ENCODE measurements at regions not wholly inside any gene's neighbourhood (a gene's known extent, or its start where the extent isn't known, plus 50 kb on each side); places are given as distances from the start of the nearest gene placed in this dataset.

DNA sequence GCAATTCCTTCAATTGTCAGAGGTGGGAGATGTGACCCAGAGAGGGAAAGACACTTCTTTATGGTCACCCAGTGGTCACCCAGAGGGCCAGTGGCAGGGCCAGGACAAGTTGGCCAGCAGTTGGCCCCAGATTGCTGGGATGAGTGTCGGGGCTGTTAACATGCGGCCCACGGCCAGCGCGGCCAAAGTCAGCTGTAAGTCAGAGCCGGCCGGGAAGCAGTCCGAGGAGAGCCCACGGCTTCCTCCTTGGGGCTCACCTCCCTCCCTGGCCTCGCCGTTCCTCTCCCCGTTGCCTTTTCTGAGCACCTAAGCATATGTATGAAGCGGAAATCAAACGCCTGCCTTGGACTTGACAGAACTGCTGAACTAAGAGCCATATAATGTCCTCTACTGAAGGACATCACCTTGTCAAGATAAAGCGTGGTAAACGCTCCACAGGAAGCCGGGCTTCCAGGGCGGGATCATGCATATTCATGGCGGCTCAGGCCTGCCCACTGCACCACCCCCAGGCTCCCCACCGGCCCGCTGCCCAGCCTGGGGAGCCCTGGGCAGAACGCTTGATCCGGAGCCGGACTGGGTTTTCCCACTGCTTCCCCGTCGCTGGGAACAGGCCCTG, 245.4 kb upstream of the POU3F1 start:
- no peak for DNase-seq (ENCODE audit: low spot score)

DNA sequence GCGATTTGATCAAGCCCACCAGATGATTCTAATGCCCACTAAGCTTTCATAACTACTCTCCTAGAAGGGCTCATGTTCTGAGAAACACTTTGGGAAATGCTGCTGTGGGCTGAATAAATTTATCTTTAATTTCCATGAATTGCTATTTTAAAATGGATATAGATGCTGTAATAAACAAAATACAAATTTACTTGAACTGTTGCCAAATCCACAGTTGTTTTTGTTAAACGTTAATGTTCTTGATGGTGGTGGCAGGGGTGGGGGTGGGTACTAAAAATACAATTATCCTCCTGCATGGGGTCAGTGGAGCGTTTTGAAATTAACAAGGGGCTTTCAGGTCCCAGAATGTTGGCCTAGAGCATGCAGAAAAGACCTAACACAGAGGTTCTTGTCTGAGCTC, 244.7 kb upstream of the POU3F1 start:
- no peak for DNase-seq (ENCODE audit: low spot score)

DNA sequence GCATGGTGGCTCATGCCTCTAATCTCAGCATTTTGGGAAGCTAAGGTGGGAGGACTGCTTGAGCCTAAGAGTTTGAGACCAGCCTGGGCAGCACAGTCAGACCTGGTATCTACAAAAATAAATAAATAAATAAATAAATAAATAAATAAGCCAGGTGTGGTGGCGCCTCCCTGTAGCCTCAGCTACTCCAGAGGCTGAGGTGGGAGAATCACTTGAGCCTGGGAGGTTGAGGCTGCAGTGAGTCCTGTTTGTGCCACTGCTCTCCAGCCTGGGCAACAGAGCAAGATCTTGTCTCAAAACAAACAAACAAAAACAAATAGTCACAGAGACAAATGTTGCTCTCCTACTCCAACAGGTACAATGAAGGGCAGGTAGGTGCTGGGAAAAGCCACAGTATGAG, 242.4 kb upstream of the POU3F1 start:
- DNase-seq (ENCODE audit: low spot score): no peak

DNA sequence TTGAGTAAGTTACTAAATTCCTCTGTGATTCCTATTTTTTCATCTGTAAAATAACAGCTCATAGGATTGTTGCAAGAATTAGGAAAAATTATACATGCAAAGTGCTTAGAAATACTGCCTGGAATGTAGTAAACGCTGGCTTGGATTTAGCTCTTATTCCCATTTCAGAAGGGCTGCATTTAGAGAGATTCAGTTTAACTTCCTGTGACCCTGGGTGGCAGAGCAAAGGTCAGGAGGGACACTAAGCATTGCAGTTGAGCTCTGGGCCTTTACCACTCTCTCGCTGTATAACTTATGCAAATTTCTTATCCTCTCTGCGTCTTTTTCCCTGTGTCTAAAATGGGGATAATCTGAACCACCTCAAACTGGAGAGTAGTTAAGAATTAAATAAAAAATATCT, 241.0 kb upstream of the POU3F1 start:
- no peak for DNase-seq (ENCODE audit: low spot score)

DNA sequence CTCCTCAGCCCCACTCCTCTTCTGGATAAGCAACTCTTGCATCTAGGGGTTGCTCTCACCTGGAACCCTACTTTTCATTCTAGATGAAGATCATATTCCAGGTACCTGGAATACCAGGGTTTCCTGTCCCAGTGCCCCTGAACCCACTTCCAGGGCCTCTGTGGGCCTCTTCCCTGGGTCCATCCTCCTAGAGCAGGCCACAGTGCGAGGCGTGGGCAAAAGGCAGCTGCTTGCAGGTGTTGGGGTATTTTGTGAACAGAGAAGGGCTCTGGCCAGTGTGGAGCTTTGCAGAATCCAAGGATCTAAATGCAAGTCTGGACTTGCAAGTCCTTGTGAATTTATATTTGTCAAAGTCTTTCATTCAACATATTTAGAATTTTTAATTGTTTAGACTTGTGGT, 240.4 kb upstream of the POU3F1 start:
- DNase-seq (ENCODE audit: low spot score): no peak

DNA sequence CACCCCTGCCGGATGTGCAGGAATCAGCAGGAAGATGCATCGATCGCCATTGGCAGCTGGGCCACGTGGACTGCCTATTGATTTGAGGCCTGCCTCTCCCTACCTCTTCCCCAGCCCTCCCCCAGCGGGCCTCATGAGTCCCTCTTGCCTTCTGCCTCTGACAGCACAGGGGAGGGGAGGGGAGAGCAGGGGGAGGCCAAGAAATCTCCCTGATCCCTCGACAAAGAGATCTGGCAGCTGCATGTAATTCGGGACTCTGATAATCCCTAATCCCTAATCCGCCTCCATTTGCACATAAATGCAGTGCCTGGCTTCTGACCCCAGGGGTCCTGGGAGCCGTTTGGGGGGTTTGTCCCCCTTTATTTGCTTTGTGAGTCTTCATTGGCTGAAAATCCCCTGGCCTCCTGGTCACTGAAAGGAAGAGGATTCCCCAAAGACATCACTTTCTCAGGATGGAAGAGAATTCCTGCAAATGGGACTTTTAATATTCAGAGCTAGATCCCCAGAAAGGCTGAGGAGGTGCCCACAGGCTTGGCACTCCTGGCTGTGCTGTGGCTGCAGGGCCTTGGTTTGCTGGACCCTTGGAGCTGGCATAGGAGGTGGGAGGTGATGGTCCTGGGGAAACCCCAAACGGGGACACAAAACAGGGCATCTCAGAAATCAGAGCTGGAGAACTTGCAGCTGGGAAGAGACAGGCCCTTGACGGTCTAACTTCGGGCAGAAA, 239.4 kb upstream of the POU3F1 start:
- DNase-seq (ENCODE audit: low spot score): no peak

DNA sequence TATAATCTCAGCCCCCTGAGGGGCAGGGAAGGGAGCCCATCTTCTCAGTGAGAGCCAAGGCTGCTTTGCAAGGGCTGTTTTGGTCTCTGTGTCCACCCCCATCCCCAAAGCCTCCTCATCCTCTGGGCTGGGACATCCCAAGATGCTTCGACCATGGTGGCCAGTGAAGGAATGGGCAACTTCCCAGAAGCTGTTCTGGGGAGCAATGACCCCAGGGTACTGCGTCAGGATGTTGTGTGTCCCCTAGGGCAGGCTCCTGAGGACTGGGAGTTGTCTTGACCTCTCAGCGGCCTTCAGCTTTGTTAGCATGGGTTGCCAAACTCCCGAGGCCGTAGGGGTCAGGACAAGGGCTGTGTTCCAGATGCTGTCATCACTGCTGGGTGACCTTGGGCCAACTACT, 238.4 kb upstream of the POU3F1 start:
- no peak for DNase-seq (ENCODE audit: low spot score)

DNA sequence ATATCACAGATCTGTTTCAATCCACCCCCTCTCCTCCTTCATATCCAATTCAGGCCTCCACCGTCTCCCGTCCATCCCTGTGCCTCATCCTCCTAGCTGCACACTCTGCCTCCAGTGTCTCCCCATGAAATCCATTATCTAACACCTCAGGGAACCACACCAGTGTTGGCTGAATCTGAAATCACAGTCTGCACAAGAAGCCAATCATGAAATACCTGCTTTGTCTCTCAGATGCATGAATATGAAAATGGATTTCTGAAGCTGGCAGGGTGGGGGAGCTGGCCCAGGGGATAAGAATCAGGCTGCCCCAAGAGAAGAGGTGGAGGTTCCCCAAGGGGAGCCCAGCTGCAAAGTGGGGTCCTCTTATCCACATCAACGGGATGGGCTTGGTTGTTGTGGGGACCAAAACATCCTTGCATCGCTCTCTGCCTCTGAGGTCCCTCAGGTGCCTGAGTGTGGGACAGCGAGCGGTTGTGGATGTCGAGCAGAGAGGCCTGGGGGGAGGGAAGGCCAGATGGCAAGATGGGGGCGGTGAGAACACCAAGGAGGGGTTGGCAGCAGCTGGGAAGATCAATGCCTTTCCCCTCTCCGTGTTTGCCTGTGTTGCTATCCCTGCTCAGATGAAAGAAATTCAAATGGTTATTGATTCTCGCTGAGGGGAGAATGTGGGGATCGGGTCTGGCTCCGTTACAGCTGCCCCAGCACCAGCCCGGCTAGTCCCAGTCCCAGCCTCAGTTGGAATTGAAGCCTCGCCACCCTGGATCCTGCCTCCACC, 237.3 kb upstream of the POU3F1 start:
- no peak for DNase-seq (ENCODE audit: low spot score)

DNA sequence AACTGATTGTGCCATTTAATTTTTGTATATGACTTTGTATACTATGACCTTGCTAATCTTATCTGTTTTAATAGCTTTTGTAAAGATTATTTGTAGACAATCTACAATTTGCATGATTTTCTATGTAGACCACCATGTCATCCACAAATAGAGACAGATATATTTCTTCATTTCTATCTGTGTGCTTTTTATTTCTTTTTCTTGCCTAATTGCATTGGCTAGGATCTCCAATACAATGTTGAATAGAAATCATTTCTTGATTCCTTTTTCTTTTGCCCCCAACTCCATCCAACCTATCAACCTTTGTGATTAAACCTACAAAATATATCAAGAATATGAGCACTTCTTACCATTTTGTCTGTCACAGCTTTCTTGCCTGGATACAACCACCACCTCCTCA, 232.6 kb upstream of the POU3F1 start:
- no peak for DNase-seq (ENCODE audit: low spot score)

DNA sequence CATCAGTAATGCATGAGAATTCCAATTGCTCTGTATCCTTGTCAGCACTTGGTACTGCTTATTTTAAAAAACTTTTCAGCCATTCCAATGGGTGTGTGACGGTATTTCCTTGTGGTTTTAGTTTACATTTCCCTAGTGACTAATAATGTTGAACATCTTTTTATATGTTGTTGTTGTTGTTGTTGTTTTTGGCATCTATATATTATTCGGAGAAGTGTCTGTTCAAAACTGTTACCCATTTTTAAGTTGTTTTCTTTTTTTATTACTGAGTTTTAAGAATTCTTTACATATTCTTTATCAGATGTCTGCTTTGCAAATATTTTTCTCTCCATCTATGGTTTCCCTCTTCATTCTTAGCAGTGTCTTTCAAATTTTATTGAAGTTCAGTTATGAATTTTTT, 231.1 kb upstream of the POU3F1 start:
- DNase-seq (ENCODE audit: low spot score): no peak

DNA sequence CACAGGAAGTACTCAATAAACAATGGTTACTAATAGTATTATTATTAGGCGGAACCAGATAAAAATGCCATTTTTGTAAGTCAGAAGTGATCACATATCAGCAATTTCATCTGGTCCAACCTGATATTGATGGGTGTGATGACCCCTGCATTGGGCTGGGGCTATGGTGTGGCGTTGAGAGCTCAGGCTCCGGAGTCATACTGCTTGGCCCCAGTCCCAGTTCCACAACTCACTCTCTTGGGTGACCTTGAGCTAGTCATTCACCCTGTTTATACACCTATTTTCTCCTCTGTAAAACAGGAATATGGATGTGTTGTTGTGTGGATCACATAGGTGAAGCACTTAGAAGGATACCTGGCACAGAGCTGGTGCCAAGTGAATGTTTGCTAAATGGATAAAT, 229.4 kb upstream of the POU3F1 start:
- DNase-seq (ENCODE audit: low spot score): no peak

DNA sequence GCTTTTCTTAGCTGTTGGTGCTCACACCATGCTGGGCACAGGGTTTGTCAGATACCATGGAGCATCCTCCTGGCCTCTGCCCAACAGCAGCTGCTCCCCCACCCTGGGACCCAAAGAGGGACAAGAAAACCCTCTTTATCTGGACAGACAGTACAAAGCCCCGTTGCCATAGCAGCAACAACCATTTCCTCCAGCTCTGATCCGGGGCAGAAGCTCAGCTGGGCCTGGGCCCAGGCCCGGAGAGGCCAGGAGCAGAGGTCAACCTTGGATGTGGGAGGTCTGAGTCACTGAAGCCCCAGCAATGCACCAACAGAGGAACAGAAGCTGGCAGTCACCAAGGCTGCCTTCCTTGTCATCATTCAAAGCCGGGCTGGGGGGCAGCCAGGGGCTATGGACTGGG, 228.4 kb upstream of the POU3F1 start:
- DNase-seq (ENCODE audit: low spot score): no peak

DNA sequence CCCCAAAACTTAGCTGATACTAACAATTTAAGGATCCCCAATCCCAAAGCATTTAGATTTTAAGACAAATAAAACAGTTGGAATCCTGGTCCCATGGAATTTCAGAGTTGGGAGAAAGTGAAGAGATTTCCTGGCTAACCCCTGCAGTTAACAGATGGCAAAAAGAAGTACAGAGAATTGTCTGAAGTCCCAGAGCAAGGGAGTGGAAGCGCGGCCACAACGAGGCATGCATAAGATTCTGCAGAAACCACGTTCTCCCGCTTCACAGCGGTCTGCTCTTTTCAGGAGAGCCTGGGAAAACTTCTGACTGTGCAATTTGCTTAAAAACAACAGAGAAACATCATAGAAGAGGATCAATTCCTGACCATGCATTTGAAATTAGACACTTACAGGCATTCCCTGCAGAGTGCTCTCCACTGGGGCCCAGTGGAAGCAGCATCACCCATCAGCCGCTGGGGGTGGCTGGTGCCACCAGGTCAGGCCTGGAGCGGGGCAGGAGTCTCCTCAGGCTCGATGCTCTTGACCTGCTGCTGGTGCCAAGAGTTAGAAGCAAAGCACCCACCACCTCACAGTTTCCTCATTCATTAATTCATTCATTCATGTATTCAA, 226.7 kb upstream of the POU3F1 start:
- DNase-seq (ENCODE audit: low spot score): no peak

DNA sequence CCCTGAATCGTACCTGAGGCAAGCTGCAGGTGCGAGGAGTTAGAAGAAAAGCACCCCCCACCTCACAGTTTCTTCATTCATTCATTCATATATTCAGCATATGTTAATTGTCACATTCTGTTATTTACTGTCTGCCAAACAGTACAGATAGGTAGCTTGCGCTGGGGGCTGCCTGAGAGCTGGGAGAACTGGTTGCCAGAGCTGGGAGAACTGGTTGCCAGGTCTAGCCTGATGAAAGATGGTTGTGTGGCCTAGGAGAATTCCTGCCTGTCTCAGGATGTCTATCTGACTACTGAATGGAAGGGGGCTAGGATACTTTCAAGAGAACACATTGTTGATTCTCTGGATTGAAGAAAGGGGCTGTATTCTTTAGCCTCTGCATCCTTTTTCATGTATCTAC, 225.9 kb upstream of the POU3F1 start:
- DNase-seq (ENCODE audit: low spot score): no peak

DNA sequence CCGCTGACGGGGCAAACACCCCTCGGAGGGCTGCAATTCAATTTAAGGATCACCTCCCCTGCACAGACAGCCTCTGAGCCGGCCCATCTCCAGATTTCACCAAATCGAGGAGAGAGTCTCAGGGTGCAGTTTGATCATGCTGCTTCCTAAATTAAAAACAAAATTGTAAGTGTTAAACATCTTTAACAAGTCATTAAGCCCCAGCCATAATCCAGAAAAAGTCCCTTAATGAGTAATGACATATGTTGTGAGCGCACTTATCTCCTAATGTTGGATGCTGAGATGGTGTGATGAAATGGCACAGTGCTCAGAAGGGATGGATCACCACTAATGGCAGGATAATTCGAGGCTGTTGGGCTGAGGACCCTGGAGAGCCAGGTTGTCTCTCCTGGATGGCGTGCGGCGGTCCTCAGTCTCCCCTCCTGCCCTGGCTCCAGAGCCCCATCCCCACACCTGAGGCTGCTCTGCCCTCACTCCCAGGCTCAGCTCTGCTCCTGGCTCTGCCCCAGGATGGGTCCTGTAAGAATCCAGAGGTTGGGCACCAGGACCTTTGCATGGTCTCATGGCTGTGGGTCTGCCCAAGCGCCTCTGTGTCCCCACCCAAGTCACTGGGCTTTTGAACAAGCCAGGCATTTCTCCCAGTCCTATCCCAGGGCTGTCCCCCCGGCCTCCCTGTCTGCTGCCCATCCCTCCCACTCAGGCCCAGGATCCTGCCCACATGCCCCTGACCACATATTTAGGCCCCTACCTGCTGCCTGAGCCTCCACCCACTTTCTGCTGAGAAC, 224.4 kb upstream of the POU3F1 start:
- no peak for DNase-seq (ENCODE audit: low spot score)

DNA sequence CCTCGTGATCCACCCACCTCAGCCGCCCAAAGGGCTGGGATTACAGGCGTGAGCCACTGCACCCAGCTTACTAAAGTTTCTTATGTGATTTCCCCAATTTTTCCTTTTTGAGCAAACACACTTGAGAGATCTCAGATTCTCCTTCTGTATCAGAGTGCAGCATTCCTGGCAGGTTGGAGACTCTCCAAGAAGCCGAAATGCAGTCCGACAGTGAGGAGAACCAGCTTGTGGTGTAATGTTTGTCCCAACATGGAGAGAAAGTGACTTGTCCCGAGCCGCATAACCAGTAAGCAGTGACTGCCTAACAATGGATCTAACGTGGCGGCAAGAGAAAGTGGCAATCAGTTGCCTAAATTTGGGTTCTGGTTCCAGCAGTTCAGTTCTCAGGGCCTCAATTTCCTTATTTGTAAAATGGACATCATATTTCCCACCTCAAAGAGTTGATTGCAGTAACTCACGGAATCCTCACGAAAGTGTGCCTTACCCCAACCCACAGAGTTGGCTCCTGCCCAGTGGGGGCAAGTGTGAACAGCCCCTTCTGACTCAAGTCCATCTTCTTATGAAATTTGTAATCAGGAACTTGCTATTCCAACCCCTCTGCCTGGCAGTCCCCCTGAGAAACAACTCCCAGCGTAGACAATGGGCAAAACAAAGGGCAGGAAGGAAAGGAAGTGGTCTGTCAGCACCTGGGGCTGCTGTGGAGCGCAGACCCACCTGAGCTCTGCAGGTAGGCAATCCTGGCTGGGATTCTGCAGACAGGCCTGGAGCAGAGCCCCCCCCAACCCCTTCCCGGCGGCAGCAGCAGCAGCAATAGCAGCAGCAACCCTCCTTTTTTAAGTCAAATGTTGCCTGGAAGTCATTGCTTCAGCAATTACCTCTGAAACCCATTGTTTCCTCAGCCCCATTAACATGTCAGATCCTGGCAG, 223.6 kb upstream of the POU3F1 start:
- DNase-seq (ENCODE audit: low spot score): no peak

DNA sequence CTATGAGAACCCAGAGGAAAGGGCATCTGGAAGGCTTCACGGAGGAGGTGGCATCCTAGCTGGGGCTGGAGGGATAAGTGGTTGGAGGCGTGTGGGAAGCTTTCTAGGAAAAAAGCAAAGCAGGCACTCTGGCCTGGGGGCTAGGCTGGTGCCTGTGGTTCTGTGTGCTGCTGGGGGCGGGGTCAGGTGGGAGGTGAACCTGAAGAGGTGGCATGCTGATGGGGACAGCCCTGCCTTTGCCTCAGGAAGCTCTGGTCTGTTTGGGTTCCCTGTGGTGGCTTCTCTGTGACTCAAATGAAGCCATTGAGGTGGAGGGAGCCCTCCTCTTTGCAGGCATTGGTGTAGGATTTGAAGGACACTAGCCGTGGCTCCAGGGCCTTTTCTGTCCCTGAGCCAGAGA, 221.6 kb upstream of the POU3F1 start:
- DNase-seq (ENCODE audit: low spot score): no peak

DNA sequence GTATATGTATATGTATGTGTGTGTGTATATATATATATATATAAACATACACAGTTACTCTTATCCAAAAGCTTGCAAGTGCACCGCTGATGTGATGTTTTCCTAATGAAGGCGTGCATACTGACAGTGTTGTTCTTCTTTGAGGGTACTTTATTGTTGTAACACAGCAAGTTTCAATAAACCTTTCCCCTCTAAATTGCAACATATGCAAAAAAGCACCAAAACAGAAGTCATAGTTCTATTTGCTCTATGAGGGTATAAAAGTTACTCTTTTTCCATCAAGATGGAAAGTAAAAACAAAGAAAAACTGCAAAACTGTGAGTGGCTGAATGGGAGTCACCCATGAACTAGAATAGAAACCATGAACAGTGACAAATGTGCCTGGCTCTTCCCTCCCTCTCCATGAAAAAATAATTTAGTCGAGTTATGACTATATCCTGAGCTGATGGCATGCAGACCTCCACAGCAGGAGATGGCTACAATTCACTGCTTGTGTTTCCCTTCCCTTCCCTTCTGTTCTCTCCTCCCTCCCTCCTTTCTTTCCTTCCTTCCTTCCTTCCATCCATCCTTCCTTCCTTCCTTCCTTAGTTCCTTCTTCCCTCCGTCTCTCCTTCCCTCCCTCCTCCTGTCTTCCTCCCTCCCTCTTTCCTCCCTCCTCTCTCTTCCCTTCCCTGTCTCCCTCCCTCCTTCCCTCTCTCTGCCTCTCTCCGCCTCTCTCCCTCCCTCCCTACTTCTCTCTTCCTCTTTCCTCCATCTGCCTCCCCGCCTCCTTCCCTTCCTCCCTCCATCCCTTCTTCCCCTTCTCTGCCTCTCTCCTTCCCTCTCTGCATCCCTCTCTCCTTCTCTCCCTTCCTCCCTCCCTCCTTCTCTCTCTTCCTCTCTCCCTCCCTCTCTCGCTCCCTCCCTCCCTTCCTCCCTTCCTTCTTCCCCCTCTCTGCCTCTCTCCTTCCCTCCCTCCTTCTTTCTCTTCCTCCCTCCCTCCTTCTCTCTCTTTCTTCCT, 220.7 kb upstream of the POU3F1 start:
- DNase-seq (ENCODE audit: low spot score): no peak

DNA sequence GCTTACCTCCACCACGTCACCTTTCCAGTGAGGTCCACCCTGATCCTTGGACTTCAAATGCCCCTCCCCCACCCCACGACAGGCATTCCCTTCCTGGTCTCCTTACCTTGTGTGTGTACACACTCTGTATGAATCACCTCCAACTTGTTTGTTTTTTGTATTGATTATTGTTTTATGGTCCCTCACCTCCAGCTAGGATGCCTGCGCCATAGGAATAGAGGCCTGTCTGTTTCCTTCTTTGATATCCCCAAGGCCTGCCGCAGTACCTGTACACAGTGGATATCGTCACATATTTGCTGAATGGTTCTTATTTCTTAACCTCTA, 219.6 kb upstream of the POU3F1 start:
- DNase-seq (ENCODE audit: low spot score): peak; percentile 41

Measured in HT-29 (cell line).